ENCODE measurements at regions not wholly inside any gene's neighbourhood (a gene's known extent, or its start where the extent isn't known, plus 50 kb on each side); places are given as distances from the start of the nearest gene placed in this dataset.

DNA sequence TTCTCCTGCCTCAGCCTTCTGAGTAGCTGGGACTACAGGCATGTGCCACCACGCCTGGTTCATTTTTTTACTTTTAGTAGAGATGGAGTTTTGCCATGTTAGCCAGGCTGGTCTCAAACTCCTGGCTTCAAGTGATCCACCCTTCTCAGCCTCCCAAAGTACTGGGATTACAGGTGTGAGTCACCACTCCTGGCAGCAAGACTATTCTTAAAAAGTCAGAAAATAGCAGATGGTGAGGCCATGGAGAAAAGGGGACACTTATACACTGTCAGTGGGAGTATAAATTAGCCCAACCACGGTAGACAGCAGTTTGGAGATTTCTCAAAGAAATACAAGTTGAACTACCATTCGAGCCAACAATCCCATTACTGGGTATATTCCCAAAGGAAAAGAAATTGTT lies 603.3 kb upstream of the TBL1XR1 start:
- Histone ChIP-seq H3K27me3 (ENCODE audit: insufficient read depth, low read depth, low read length) (no peaks in the 10 kb centered on the region), H3K36me3 (ENCODE audit: insufficient read depth, low read length) (no peaks in the 10 kb centered on the region), H4K20me1 (ENCODE audit: insufficient read depth) (no peaks in the 10 kb centered on the region), H3F3A (ENCODE audit: insufficient read depth, low read length, poor library complexity, severe bottlenecking) (no peaks in the 10 kb centered on the region), H3K27ac (ENCODE audit: low read length) (no peak overlapping the region), H3K4me2 (ENCODE audit: low read length) (no peak overlapping the region), H2AFZ (ENCODE audit: low read depth, low read length) (no peak overlapping the region), H3K9me3 (ENCODE audit: low read length) (no peaks in the 10 kb centered on the region), H3K9ac (ENCODE audit: low read length) (no peak overlapping the region), H3K4me3 (ENCODE audit: low read length) (no peak overlapping the region), H3K79me2 (replicated peaks; ENCODE audit: insufficient read depth, low read length) (no peaks in the 10 kb centered on the region), H3K9me2 (ENCODE audit: insufficient read depth, low read length) (no peaks in the 10 kb centered on the region)
- TF ChIP-seq SMC3 (conservative IDR thresholded peaks at IDR 0.05; ENCODE audit: poor library complexity) (no peak), TAF1 (IDR thresholded peaks at IDR 0.05; ENCODE audit: low read depth) (no peak), RAD21 (conservative IDR thresholded peaks at IDR 0.05) (no peak), POLR2AphosphoS5 (IDR thresholded peaks at IDR 0.05) (no peak), EP300 (conservative IDR thresholded peaks at IDR 0.05; ENCODE audit: poor library complexity, severe bottlenecking) (no peak), EZH2 (IDR thresholded peaks at IDR 0.05; ENCODE audit: borderline replicate concordance, insufficient read depth, low read length, poor library complexity, severe bottlenecking) (no peak), MXI1 (conservative IDR thresholded peaks at IDR 0.05; ENCODE audit: poor library complexity, severe bottlenecking) (no peak)
- TF ChIP-seq, protein P1, sequence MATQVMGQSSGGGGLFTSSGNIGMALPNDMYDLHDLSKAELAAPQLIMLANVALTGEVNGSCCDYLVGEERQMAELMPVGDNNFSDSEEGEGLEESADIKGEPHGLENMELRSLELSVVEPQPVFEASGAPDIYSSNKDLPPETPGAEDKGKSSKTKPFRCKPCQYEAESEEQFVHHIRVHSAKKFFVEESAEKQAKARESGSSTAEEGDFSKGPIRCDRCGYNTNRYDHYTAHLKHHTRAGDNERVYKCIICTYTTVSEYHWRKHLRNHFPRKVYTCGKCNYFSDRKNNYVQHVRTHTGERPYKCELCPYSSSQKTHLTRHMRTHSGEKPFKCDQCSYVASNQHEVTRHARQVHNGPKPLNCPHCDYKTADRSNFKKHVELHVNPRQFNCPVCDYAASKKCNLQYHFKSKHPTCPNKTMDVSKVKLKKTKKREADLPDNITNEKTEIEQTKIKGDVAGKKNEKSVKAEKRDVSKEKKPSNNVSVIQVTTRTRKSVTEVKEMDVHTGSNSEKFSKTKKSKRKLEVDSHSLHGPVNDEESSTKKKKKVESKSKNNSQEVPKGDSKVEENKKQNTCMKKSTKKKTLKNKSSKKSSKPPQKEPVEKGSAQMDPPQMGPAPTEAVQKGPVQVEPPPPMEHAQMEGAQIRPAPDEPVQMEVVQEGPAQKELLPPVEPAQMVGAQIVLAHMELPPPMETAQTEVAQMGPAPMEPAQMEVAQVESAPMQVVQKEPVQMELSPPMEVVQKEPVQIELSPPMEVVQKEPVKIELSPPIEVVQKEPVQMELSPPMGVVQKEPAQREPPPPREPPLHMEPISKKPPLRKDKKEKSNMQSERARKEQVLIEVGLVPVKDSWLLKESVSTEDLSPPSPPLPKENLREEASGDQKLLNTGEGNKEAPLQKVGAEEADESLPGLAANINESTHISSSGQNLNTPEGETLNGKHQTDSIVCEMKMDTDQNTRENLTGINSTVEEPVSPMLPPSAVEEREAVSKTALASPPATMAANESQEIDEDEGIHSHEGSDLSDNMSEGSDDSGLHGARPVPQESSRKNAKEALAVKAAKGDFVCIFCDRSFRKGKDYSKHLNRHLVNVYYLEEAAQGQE (IDR thresholded peaks at IDR 0.05; ENCODE audit: borderline replicate concordance) = no peak
- TF ChIP-seq, protein P2, sequence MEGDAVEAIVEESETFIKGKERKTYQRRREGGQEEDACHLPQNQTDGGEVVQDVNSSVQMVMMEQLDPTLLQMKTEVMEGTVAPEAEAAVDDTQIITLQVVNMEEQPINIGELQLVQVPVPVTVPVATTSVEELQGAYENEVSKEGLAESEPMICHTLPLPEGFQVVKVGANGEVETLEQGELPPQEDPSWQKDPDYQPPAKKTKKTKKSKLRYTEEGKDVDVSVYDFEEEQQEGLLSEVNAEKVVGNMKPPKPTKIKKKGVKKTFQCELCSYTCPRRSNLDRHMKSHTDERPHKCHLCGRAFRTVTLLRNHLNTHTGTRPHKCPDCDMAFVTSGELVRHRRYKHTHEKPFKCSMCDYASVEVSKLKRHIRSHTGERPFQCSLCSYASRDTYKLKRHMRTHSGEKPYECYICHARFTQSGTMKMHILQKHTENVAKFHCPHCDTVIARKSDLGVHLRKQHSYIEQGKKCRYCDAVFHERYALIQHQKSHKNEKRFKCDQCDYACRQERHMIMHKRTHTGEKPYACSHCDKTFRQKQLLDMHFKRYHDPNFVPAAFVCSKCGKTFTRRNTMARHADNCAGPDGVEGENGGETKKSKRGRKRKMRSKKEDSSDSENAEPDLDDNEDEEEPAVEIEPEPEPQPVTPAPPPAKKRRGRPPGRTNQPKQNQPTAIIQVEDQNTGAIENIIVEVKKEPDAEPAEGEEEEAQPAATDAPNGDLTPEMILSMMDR (IDR thresholded peaks at IDR 0.05; ENCODE audit: poor library complexity, severe bottlenecking) = no peak

DNA sequence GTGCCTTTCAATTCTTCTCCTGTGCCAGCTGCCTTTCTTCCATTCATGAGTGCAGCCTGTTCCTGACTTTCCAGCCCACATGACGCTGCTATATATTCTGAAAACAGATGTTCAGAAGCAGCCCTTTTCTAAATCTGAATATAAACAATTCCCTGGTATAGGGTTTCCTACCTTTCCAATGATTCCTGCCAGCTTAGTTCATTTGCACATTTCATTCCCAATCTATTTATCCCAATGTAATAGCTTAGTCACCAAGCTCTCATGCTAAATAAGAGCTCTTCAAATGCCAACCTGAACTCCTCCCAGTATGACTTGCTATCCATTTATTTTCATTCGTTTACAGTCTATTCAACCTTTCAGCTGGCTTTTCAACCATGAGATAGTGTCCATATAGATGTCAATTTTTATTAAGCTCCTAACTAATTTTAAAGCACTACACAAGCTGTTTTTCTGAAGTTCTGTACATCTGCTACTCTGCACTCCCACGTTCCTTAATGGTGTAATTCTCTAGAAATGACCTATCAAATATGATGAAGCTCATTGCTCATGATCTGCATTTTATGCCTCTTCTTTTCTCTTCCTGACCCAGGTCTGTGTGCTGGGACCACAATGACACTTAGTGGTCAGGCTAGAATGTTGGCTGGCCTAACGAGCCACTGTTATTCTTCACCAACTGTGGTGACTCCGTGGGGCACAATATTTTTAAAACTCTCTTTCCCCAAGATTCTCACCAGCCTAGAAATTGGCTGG lies 605.0 kb upstream of the TBL1XR1 start:
- TF ChIP-seq, protein P2 (IDR thresholded peaks at IDR 0.05; ENCODE audit: poor library complexity, severe bottlenecking) = no peak
- TF ChIP-seq SMC3 (conservative IDR thresholded peaks at IDR 0.05; ENCODE audit: poor library complexity) (no peak), POLR2AphosphoS5 (IDR thresholded peaks at IDR 0.05) (no peak), EZH2 (IDR thresholded peaks at IDR 0.05; ENCODE audit: borderline replicate concordance, insufficient read depth, low read length, poor library complexity, severe bottlenecking) (no peak), EP300 (conservative IDR thresholded peaks at IDR 0.05; ENCODE audit: poor library complexity, severe bottlenecking) (no peak), MXI1 (conservative IDR thresholded peaks at IDR 0.05; ENCODE audit: poor library complexity, severe bottlenecking) (no peak), TAF1 (IDR thresholded peaks at IDR 0.05; ENCODE audit: low read depth) (no peak), RAD21 (conservative IDR thresholded peaks at IDR 0.05) (no peak)
- TF ChIP-seq, protein P1 (IDR thresholded peaks at IDR 0.05; ENCODE audit: borderline replicate concordance) = no peak
- Histone ChIP-seq H3K4me3 (ENCODE audit: low read length) (no peak overlapping the region), H4K20me1 (ENCODE audit: insufficient read depth) (no peaks in the 10 kb centered on the region), H2AFZ (ENCODE audit: low read depth, low read length) (no peak overlapping the region), H3K9ac (ENCODE audit: low read length) (no peak overlapping the region), H3K36me3 (ENCODE audit: insufficient read depth, low read length) (no peaks in the 10 kb centered on the region), H3K27me3 (ENCODE audit: insufficient read depth, low read depth, low read length) (no peaks in the 10 kb centered on the region), H3K27ac (ENCODE audit: low read length) (no peak overlapping the region), H3K9me3 (ENCODE audit: low read length) (no peaks in the 10 kb centered on the region), H3K4me2 (ENCODE audit: low read length) (no peak overlapping the region), H3F3A (ENCODE audit: insufficient read depth, low read length, poor library complexity, severe bottlenecking) (no peaks in the 10 kb centered on the region), H3K79me2 (replicated peaks; ENCODE audit: insufficient read depth, low read length) (no peaks in the 10 kb centered on the region), H3K9me2 (ENCODE audit: insufficient read depth, low read length) (no peaks in the 10 kb centered on the region)

Data from neural cell (in vitro differentiated cells).